GM12891 (cell line): ENCODE measurements at regions not wholly inside any gene's neighbourhood (a gene's known extent, or its start where the extent isn't known, plus 50 kb on each side); places are given as distances from the start of the nearest gene placed in this dataset.

Source experiments
- PAX5 ChIP-seq: IDR thresholded peaks from 2 replicates; pipeline ENCODE4 v1.6.1; 2011; ENCODE audit warnings: low read length, moderate library complexity, mild to moderate bottlenecking; ENCODE audit not compliant: insufficient read depth, severe bottlenecking
- POLR2A ChIP-seq: IDR thresholded peaks from 2 replicates; pipeline ENCODE4 v1.6.1; 2011; ENCODE audit warnings: low read depth, low read length, control low read depth
- POLR2AphosphoS5 ChIP-seq: IDR thresholded peaks from 2 replicates; pipeline ENCODE4 v1.6.1; 2011; ENCODE audit warnings: low read depth, low read length, control low read depth
- SPI1 ChIP-seq: IDR thresholded peaks from 2 replicates; pipeline ENCODE4 v1.6.1; 2011; ENCODE audit warnings: low read depth, low read length, control low read depth
- TAF1 ChIP-seq: IDR thresholded peaks from 2 replicates; pipeline ENCODE4 v1.6.1; 2011; ENCODE audit warnings: low read depth, low read length, control low read depth

- TF ChIP-seq POLR2A, result no peak
- no peak for TF ChIP-seq POLR2AphosphoS5
- no peak for TF ChIP-seq SPI1
- TF ChIP-seq TAF1, result no peak
- TF ChIP-seq PAX5, result no peak
These were observed 99.0 kb downstream of the AREG start for GRCh38 chr4:74543983-74544382.
